Immature natural killer cell (primary cell): ENCODE measurements at regions not wholly inside any gene's neighbourhood (a gene's known extent, or its start where the extent isn't known, plus 50 kb on each side); places are given as distances from the start of the nearest gene placed in this dataset.
"Not testable (repeated sequence)": the region's sequence is repeated elsewhere in the genome, so short reads cannot be mapped to it uniquely, and the experiment has no call there.

Experiments
- DNase-seq, 3 donors: peaks; one replicate each; pipeline ENCODE4 v3.0.0; 2022; ENCODE audit warnings: mixed read lengths in 1 of 3
- H3K27ac Mint-ChIP-seq, 6 donors: one replicate each; pipeline ENCODE4 v1.8.0; 2020; ENCODE audit warnings: mixed read lengths in 6 of 6, mild to moderate bottlenecking in 5 of 6, inconsistent platforms in 4 of 6, moderate library complexity in 3 of 6
- H3K27me3 Mint-ChIP-seq, 3 donors: one replicate each; pipeline ENCODE4 v1.8.0; 2020 to 2021; ENCODE audit warnings: low read depth in 3 of 3, mild to moderate bottlenecking in 3 of 3, mixed read lengths in 3 of 3, moderate library complexity in 3 of 3, inconsistent platforms in 1 of 3
- H3K36me3 Mint-ChIP-seq, 3 donors: one replicate each; pipeline ENCODE4 v1.8.0; 2020; ENCODE audit warnings: mixed read lengths in 3 of 3, inconsistent platforms in 2 of 3, mild to moderate bottlenecking in 2 of 3
- H3K4me1 Mint-ChIP-seq, 2 donors: one replicate each; pipeline ENCODE4 v1.8.0; 2020; ENCODE audit warnings: inconsistent platforms in 2 of 2, mild to moderate bottlenecking in 2 of 2, mixed read lengths in 2 of 2, moderate library complexity in 1 of 2
- H3K4me3 Mint-ChIP-seq, 5 donors: one replicate each; pipeline ENCODE4 v1.8.0; 2020; ENCODE audit warnings: mild to moderate bottlenecking in 5 of 5, mixed read lengths in 5 of 5, inconsistent platforms in 3 of 5, moderate library complexity in 3 of 5
- H3K9me3 Mint-ChIP-seq, 6 donors: one replicate each; pipeline ENCODE4 v1.8.0; 2020; ENCODE audit warnings: mild to moderate bottlenecking in 6 of 6, mixed read lengths in 6 of 6, inconsistent platforms in 4 of 6, moderate library complexity in 3 of 6

- not testable (repeated sequence) for H3K4me1 Mint-ChIP-seq, H3K9me3 Mint-ChIP-seq, DNase-seq, H3K27me3 Mint-ChIP-seq, H3K36me3 Mint-ChIP-seq, H3K4me3 Mint-ChIP-seq
- peak overlapping the region in 1 of 6 donors; percentile 7 for H3K27ac Mint-ChIP-seq
Measured at GRCh38 chrX:3795411-3795810, 82.0 kb upstream of the PRKX start.

- Mint-ChIP-seq H3K9me3 (no peaks in the 10 kb centered on the region), H3K27me3 (peaks cover 0 to 7% (median 6%) of the 10 kb centered on the region in 3 donors), H3K4me3 (no peak overlapping the region), H3K4me1 (peaks cover 4 to 16% of the 10 kb centered on the region in 2 donors), H3K27ac (no peak overlapping the region), H3K36me3 (no peaks in the 10 kb centered on the region)
- DNase-seq, result no peak
Measured at GRCh38 chrX:3791449-3791848, 78.0 kb upstream of the PRKX start.

GRCh38 chrX:3788494-3789233, 75.2 kb upstream of the PRKX start:
- peaks cover 0 to 5% (median 2%) of the 10 kb centered on the region in 3 donors for H3K27me3 Mint-ChIP-seq
- H3K27ac Mint-ChIP-seq, result peak overlapping the region in 2 of 6 donors; percentile 53 to 59
- H3K4me1 Mint-ChIP-seq, result peaks cover 10 to 24% of the 10 kb centered on the region in 2 donors
- no peaks in the 10 kb centered on the region for H3K36me3 Mint-ChIP-seq
- peak; percentile 26 to 53 (median 44) for DNase-seq
- H3K9me3 Mint-ChIP-seq, result no peaks in the 10 kb centered on the region
- no peak overlapping the region for H3K4me3 Mint-ChIP-seq

DNA sequence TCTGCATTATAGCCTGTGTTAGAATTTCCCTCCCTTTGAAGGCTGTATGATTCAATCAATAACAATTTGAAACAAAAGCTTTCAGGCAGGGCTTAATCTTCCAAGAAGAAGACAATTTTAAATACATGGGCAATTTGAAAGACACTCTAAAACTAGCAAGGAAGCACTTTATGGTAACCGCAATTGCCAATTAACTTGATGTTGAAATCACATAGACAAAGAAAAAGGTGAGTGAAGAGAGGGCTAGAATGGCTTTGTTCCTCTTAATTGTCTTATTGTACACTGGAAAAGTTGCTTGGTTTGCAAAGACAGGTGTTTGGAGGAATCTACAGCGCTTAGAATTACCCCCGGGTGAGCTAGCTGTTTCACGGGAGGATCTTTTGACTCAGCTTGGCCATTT, 74.4 kb upstream of the PRKX start:
- Mint-ChIP-seq H3K36me3 (no peaks in the 10 kb centered on the region), H3K4me1 (peaks cover 10 to 24% of the 10 kb centered on the region in 2 donors), H3K4me3 (no peak overlapping the region), H3K27me3 (peaks cover 0 to 4% (median under 1%) of the 10 kb centered on the region in 3 donors), H3K27ac (peak overlapping the region in 2 of 6 donors; percentile 9 to 60), H3K9me3 (no peaks in the 10 kb centered on the region)
- no peak for DNase-seq

GRCh38 chrX:3785822-3786221, 72.4 kb upstream of the PRKX start:
- peaks cover 11 to 24% of the 10 kb centered on the region in 2 donors for H3K4me1 Mint-ChIP-seq
- H3K27ac Mint-ChIP-seq, result peak overlapping the region in 1 of 6 donors; percentile 14
- DNase-seq, H3K36me3 Mint-ChIP-seq, H3K4me3 Mint-ChIP-seq, H3K9me3 Mint-ChIP-seq, H3K27me3 Mint-ChIP-seq: not testable (repeated sequence)

DNA sequence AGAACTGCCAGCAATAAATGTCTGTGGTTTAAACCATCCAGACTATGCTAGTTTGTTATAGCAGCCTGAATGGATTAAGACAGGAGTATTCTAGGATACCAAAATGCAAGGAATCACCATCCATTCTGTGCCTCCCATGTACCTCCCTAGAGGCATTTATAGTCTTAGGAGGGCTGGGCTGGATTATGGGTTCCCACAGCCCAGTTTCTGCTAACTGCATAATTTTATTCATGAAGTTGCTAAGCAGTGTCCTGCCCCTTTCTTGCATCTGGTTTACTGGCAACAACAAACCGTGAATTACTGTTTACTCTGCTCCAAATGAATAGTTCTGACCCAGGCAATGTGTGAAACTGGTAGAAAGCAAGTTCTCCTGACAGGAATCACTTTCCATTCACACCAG, 67.1 kb upstream of the PRKX start:
- peaks cover 2 to 5% (median 2%) of the 10 kb centered on the region in 3 donors for H3K27me3 Mint-ChIP-seq
- DNase-seq, result no peak
- peaks cover 0 to 4% (median 0%) of the 10 kb centered on the region in 3 donors for H3K36me3 Mint-ChIP-seq
- no peaks in the 10 kb centered on the region for H3K9me3 Mint-ChIP-seq
- H3K27ac Mint-ChIP-seq, result peak overlapping the region in 3 of 6 donors; percentile 18 to 42 (median 37)
- no peak overlapping the region for H3K4me3 Mint-ChIP-seq
- H3K4me1 Mint-ChIP-seq, result peaks cover 33 to 34% of the 10 kb centered on the region in 2 donors

DNA sequence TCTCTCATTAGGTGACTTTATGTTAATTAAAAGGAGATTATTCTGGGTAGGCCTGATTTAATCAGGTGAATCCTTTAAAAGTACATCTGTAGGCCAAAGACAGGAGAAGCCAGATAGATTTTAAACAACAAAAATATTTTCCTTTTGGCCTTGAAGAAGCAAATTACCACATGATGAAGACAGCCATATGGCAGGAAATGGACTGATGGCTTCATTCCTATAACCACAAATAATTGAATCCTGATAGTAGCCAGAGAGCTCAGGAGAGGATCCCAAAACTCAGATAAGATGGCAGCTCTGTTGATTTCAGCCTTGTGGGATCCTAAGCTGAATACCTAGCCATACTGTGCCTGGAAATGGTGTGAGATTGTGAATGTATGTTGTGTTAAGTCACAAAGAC, 66.1 kb upstream of the PRKX start:
- H3K36me3 Mint-ChIP-seq, result peaks cover 0 to 4% (median 0%) of the 10 kb centered on the region in 3 donors
- no peak for DNase-seq
- peak overlapping the region in 4 of 6 donors; percentile 66 to 95 (median 82) for H3K27ac Mint-ChIP-seq
- H3K4me1 Mint-ChIP-seq, result peaks cover 33 to 34% of the 10 kb centered on the region in 2 donors
- H3K9me3 Mint-ChIP-seq, result no peaks in the 10 kb centered on the region
- H3K27me3 Mint-ChIP-seq, result peaks cover 2 to 6% (median 2%) of the 10 kb centered on the region in 3 donors
- H3K4me3 Mint-ChIP-seq, result peak overlapping the region in 1 of 5 donors; percentile 49

DNA sequence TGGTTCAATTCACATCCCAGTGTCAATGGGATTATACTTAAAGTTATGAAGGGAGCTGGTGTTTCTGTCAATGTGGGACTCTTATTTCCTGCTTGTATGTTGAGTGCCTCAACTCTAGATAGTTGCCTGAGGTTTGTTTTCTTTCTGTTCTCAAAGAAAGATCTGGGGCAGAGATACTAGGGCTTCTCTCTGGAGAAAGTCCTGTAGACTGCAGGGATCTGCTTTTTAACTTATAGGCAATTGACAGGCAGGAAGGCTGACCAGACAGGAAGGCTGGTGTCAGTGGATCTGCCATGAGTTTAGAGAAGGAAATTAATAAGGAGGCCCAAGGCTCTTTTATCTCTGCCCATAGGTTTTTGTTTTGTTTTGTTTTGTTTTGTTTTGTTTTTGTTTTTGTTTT, 64.0 kb upstream of the PRKX start:
- peak overlapping the region in 3 of 6 donors; percentile 43 to 82 (median 58) for H3K27ac Mint-ChIP-seq
- peaks cover 0 to 4% (median 0%) of the 10 kb centered on the region in 3 donors for H3K36me3 Mint-ChIP-seq
- no peak overlapping the region for H3K4me3 Mint-ChIP-seq
- H3K9me3 Mint-ChIP-seq, result no peaks in the 10 kb centered on the region
- peaks cover 3 to 13% (median 3%) of the 10 kb centered on the region in 3 donors for H3K27me3 Mint-ChIP-seq
- peaks cover 33 to 34% of the 10 kb centered on the region in 2 donors for H3K4me1 Mint-ChIP-seq
- no peak for DNase-seq

DNA sequence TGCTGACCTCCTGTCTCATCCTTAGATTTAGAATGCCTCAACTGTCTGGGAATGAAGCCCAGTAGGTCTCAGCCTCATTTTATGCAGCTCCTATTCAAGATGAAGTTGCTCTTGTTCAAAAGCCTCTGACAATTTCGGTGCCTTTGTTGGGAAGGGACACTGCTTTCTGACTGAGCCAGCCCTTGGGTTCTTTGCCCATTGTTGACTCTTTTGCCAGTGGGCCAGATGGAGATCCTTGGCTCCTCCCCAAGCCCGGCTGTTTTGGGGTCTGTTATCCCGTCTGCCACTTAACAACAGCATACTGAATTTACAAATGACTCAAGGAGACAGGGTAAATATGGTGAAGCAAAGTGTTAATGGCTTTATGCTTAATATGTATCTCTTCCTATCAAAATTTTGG, 58.3 kb upstream of the PRKX start:
- Mint-ChIP-seq H3K9me3 (no peaks in the 10 kb centered on the region), H3K36me3 (no peaks in the 10 kb centered on the region), H3K4me3 (no peak overlapping the region), H3K27ac (no peak overlapping the region), H3K27me3 (peaks cover 3 to 8% (median 5%) of the 10 kb centered on the region in 3 donors), H3K4me1 (peaks cover 7 to 17% of the 10 kb centered on the region in 2 donors)
- DNase-seq, result no peak

- Mint-ChIP-seq H3K27ac (no peak overlapping the region), H3K4me1 (peaks cover 7 to 14% of the 10 kb centered on the region in 2 donors), H3K9me3 (no peaks in the 10 kb centered on the region), H3K4me3 (no peak overlapping the region), H3K36me3 (peaks cover 0 to 5% (median 0%) of the 10 kb centered on the region in 3 donors), H3K27me3 (peaks cover 2 to 12% (median 6%) of the 10 kb centered on the region in 3 donors)
- no peak for DNase-seq
Measured at GRCh38 chrX:3768881-3769280, 55.4 kb upstream of the PRKX start.
